Calu3 (cell line): ENCODE measurements at regions not wholly inside any gene's neighbourhood (a gene's known extent, or its start where the extent isn't known, plus 50 kb on each side); places are given as distances from the start of the nearest gene placed in this dataset.

Source experiments
- BruUV-seq: library from RNA; stranded (reverse); fragments of 400-500 nt; replicated peaks from 2 replicates; lab custom pipeline; 2021; lab: Mats Ljungman, UMichigan
- CTCF ChIA-PET: fragments of 300-600 bp; sonication (Branson Sonifier 250); formaldehyde crosslinking; loops from one replicate; lab custom pipeline; 2022; ENCODE audit warnings: antibody characterized with exemption; lab: Charles Lee
- DNase-seq: peaks from one replicate; pipeline ENCODE4 v3.0.0; 2022
- H3K27ac Mint-ChIP-seq: one replicate; pipeline ENCODE4 v1.8.0; 2022; ENCODE audit warnings: mixed read lengths; ENCODE audit not compliant: unreplicated experiment
- H3K27me3 Mint-ChIP-seq: one replicate; pipeline ENCODE4 v1.8.0; 2022; ENCODE audit warnings: mixed read lengths; ENCODE audit not compliant: unreplicated experiment
- H3K36me3 Mint-ChIP-seq: one replicate; pipeline ENCODE4 v1.8.0; 2022; ENCODE audit warnings: mild to moderate bottlenecking, moderate library complexity, mixed read lengths; ENCODE audit not compliant: insufficient read depth, unreplicated experiment
- H3K4me1 Mint-ChIP-seq: one replicate; pipeline ENCODE4 v1.8.0; 2022; ENCODE audit warnings: mild to moderate bottlenecking, low read depth, mixed read lengths; ENCODE audit not compliant: unreplicated experiment
- H3K4me3 Mint-ChIP-seq: one replicate; pipeline ENCODE4 v1.8.0; 2022; ENCODE audit warnings: mild to moderate bottlenecking, low read depth, moderate library complexity, mixed read lengths; ENCODE audit not compliant: unreplicated experiment
- H3K9me3 Mint-ChIP-seq: one replicate; pipeline ENCODE4 v1.8.0; 2022; ENCODE audit warnings: low read depth, mixed read lengths; ENCODE audit not compliant: unreplicated experiment
- intact Hi-C: fragments of 100-400 bp; cut with micrococcal nuclease; formaldehyde crosslinking; loops from one replicate; pipeline ENCODE4 v1.10.0; 2022; ENCODE audit not compliant: unreplicated experiment
- TF ChIP-seq, protein P1 (sequence below): fragments of 200-600 bp; IDR thresholded peaks from one replicate; pipeline ENCODE4 v1.8.0; 2022; ENCODE audit warnings: antibody characterized with exemption; ENCODE audit not compliant: unreplicated experiment

DNA sequence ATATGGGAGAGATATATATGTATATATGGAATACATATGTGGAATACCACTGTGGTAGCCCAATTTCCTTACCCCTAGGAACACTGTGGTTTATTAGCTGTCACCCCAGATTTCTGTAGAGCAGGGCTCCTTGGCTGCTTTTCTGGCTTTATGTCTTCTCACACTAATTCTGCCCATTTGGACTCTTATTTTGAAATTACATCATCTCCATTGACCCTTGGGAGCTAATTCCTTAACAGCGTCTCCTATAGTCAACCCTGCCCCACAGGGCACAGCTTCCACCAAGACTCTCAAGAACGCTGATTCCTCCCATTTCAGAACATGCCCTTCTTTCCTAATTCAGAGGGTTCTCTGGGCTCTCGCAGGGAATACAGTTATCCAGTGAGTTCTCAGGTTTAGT is 55.4 kb upstream of the TARP start:
- Mint-ChIP-seq H3K27ac (no peak overlapping the region), H3K4me3 (no peak overlapping the region), H3K9me3 (no peaks in the 10 kb centered on the region), H3K36me3 (no peaks in the 10 kb centered on the region), H3K27me3 (peaks cover 54% of the 10 kb centered on the region), H3K4me1 (no peaks in the 10 kb centered on the region)
- DNase-seq = no peak
- no TSS peak for BruUV-seq
- TF ChIP-seq, protein P1, sequence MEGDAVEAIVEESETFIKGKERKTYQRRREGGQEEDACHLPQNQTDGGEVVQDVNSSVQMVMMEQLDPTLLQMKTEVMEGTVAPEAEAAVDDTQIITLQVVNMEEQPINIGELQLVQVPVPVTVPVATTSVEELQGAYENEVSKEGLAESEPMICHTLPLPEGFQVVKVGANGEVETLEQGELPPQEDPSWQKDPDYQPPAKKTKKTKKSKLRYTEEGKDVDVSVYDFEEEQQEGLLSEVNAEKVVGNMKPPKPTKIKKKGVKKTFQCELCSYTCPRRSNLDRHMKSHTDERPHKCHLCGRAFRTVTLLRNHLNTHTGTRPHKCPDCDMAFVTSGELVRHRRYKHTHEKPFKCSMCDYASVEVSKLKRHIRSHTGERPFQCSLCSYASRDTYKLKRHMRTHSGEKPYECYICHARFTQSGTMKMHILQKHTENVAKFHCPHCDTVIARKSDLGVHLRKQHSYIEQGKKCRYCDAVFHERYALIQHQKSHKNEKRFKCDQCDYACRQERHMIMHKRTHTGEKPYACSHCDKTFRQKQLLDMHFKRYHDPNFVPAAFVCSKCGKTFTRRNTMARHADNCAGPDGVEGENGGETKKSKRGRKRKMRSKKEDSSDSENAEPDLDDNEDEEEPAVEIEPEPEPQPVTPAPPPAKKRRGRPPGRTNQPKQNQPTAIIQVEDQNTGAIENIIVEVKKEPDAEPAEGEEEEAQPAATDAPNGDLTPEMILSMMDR = no peak
- intact Hi-C loops = no loop called here
- CTCF ChIA-PET = no interaction called here

DNA sequence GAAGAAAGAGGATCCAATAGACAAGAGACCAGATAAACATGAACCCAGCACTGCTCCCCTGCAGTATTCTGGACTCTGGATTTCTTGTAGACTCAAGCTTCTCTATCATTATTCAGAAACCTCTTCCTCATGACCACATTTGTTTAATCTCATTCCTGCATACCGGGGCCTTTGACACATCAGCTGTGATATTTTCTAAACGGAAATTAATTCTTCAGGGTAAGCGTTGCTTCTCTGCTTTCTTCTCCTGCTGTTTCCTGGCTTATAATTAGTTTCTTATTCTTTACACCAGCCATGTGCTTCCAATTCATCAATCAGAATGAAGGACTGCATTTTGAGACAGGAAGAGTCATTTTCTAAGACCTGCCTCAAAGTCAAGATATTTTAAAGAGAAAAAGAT is 54.2 kb upstream of the TARP start:
- TF ChIP-seq, protein P1 = no peak
- BruUV-seq = no TSS peak
- DNase-seq = no peak
- Mint-ChIP-seq H3K27me3 (peaks cover 66% of the 10 kb centered on the region), H3K4me3 (no peak overlapping the region), H3K27ac (no peak overlapping the region), H3K9me3 (no peaks in the 10 kb centered on the region), H3K36me3 (no peaks in the 10 kb centered on the region), H3K4me1 (no peaks in the 10 kb centered on the region)
- intact Hi-C loops = no loop called here
- CTCF ChIA-PET = no interaction called here
